GM19395 (cell line): ENCODE measurements at regions not wholly inside any gene's neighbourhood (a gene's known extent, or its start where the extent isn't known, plus 50 kb on each side); places are given as distances from the start of the nearest gene placed in this dataset.

ENCODE experiments used
- ATAC-seq: cut with Tn5 transposase; IDR thresholded peaks from one replicate; pipeline ENCODE4 v1.9.1; 2021; ENCODE audit warnings: mild to moderate bottlenecking, moderate library complexity; ENCODE audit not compliant: unreplicated experiment

- ATAC-seq, result no peak
These were observed 131.0 kb downstream of the PDGFRA start for GRCh38 chr4:54359919-54360650.

- ATAC-seq, result no peak
These were observed 133.9 kb downstream of the PDGFRA start for GRCh38 chr4:54363037-54363436.

GRCh38 chr4:54365691-54366090 is 136.6 kb downstream of the PDGFRA start:
- ATAC-seq, result no peak

DNA sequence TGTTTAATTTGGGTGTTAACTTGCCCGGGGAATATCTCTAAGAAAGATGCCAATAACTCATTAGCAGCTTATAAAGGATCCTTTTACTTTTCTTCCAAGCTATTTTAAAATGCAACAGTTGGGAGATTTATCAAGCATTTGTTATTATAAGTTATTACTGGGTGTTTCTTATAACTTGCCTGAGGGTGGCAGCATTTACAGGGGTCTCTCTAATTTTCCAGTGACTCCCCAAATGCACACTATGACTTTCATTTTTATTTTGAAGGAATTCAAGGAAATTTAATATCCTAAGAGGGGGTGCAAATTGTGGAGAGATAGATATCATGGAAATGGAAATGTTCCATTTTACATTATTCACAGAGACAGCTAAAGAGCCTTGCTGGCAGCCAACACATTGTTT is 138.0 kb downstream of the PDGFRA start:
- no peak for ATAC-seq

GRCh38 chr4:54368281-54369265 is 139.5 kb downstream of the PDGFRA start:
- no peak for ATAC-seq

GRCh38 chr4:54371173-54371572 is 142.1 kb downstream of the PDGFRA start:
- ATAC-seq, result no peak

GRCh38 chr4:54372951-54373350 is 143.9 kb downstream of the PDGFRA start:
- ATAC-seq, result no peak

DNA sequence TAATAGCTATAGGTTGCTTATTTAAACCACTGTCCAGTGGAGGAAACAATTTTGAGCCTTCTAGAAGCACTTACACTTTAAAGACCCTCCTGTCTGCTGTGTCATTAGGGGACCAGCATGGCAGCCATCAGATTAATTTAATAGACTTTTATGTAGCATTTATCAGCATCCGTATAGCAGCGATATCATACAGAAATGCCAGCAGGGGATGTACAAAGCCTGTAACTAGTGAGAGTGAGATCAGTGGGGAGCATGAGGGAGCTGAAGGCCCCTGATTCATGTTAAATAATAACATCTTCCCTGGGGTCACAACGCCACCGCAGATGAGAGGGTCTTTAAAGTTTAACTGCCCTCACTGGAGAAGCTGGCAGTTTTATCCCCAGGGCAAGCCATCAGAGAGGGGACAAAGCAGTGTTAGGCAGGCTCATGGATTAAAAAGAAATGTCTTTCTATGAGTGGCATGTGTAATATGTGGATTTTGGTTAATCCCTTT is 144.7 kb downstream of the PDGFRA start:
- ATAC-seq, result no peak

DNA sequence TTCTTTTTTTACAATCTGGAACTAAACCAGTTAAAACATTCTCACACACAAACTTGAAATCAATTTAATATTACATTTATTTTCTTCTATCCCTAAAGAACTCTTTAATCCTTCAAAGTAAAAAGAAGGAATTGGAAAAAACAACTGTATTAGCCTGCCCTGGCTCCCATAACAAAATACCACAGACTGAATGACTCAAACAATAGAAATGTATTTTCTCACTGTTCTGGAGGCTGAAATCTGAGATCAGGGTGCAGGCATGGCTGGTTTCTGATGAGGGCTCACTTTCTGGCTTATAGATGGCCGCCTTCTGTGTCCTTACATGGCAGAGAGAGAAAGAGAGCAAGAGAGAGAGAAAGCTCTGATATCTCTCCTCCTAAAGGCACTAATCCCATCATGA is 149.4 kb downstream of the PDGFRA start:
- ATAC-seq, result no peak

- ATAC-seq, result no peak
These were observed 155.1 kb downstream of the PDGFRA start for GRCh38 chr4:54384152-54384551.

DNA sequence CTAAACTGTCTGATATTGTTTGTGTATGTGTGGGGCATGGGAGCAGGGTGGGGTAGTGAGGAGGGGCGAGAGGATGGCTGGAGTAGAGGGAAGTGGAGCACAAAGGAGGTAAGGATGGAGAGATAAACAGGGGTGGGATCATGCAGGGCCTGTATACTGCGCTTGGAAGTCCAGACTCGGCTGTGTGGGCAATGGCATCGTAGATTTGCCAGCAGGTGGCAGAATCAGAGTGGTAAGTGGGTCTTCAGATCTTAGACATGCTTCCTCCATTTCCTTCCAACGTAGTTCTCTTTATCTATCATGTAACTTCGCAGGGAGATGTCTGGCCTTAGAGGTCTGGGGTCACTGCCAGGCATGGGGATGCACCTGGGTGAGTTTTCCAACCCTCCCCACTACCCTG is 155.5 kb downstream of the PDGFRA start:
- ATAC-seq, result no peak

DNA sequence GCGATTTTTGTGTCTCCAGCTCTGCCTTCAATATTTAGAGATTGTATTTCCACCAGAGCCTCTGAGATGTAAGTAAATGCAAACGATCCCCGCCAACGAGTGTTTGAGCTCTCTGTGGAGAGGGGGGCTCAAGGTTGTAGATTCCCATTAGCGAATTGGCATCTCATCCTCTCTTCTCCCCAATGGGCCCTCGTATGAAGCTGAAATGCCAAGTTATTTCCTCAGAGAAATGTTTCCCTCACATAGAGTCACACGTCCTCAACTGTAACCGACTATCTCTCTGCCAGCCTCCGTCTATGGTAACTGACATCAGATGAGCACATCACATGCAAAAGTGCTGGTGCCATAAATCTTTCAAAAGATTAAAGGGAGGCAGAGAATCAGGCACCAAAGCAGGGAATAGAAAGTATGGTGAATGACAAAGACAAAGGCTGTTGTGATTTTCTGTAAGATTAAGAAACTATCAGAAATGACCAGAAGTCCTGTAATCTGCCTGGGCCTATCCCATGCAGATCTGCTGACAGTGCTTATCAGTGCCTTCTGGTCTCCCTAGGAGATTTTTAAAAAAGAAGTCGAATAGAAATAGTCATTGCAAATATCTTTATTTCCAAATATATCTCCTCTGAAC is 157.1 kb downstream of the PDGFRA start:
- no peak for ATAC-seq

DNA sequence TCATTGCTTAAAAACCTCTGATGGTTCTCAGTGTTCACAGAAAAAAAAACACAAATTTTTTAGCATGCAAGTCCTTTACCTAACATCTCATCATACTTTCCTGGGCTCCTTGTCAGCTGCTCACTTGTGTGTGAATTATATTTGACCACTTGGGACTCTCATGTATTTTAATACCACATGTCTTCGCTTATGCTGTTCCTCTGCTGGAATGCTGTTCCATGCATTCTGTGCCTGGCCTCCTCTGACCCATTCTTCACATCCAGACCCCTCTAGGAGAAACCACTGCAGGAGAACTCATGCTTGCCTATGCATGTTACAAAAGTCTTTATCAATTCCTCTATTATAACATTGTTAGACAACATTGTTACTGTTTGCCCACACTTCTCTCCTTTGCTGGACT is 157.6 kb downstream of the PDGFRA start:
- no peak for ATAC-seq

DNA sequence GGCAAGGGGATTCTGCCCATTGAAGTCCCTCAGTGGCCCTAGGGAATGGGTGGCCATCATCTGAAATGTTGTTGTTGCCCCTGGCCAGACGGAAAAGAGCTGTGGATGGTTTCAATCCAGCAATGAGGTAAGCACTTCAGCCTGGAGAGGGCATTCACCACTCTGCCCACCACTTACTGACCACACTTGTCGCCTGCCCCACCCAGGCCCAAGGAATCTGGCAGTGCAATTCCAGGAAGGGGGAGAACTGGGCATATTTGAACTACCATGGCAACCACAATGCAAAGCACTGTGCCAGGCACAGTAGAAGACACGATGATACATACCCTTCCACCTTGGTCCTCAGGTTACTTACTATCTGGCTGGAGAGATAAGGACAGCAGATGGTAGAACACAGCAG is 161.6 kb downstream of the PDGFRA start:
- ATAC-seq, result no peak

GRCh38 chr4:54391104-54391503 is 162.0 kb downstream of the PDGFRA start:
- ATAC-seq, result no peak

- no peak for ATAC-seq
These were observed 163.4 kb downstream of the PDGFRA start for GRCh38 chr4:54392479-54392878.

DNA sequence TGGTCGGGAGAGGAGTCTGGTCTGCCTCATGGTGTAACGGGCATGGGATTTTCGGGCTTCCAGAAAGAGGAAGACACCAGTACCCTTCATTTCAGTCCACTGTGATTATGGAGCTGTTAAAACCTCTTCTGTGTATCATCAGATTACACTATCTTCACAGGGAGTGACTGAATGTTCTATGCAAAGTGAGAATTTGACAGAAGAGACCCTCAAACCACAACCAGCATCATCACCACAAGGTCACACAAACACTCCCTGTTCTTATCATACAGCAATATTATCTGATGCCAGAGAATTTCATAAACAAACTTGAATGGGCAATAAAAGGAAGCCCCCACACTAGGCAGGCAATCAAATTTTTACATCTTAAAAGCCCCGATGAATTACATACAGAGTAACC is 164.2 kb downstream of the PDGFRA start:
- no peak for ATAC-seq

DNA sequence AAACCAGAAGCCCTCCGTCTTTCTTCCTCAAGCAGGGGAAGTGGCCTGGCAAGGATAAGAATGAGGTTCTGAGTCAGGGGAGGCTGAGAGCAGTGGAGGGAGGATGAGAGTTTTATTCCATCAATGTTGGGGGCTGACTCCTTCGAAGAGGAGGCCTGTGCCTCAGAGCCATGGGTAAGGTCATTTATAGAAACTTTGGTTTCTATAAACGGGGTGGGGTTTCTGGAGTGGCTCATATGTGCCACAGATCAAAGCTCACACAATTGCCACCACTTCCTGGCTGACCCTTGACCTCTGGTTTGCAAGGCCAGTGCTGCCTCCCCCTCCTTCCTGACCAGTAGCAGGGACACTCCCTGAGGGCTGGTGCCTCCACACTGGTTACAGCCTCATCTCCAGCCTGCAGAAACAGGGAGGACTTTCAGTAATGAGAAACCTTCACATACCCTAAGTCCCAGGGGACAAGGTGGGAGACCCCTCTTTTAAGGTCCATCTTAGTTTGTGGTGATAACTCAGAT is 166.0 kb downstream of the PDGFRA start:
- ATAC-seq, result no peak

DNA sequence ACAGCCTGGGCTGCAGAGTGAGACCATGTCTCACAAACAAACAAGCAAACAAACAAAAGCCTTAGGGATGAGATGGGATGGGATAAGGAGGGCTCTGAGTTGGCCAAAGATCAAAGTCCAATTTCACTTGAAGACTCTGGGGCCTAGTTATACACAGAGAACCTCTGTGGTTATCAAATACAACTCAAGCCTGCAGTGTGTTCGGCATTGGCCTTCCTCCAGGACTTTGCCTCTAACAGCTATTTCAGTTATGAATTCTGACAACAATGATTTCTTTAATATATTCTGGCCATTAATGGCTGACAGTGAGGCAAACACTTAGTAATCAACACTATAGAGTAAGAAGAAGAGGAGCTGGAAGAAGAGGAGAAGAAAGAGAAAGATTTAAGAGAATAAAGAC is 171.1 kb downstream of the PDGFRA start:
- ATAC-seq, result no peak

DNA sequence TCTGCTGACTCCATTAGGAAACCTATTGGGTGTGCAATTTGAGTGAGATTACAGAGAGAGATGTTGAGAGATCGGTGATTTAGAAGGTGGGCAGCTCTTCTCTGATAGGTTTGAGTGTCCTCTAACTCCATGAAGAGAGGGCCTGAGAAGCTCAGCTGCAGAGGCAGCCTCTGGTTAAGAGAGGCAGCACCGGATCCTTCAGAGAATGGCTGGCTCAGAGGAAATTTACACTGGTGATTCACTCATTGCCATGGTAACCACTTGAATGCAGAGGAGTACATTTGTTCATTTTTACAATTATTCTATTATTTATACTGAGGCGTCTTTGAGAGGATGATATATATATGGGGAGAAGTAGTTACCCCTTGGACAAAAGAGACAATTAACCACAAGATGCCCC is 171.7 kb downstream of the PDGFRA start:
- ATAC-seq, result no peak

DNA sequence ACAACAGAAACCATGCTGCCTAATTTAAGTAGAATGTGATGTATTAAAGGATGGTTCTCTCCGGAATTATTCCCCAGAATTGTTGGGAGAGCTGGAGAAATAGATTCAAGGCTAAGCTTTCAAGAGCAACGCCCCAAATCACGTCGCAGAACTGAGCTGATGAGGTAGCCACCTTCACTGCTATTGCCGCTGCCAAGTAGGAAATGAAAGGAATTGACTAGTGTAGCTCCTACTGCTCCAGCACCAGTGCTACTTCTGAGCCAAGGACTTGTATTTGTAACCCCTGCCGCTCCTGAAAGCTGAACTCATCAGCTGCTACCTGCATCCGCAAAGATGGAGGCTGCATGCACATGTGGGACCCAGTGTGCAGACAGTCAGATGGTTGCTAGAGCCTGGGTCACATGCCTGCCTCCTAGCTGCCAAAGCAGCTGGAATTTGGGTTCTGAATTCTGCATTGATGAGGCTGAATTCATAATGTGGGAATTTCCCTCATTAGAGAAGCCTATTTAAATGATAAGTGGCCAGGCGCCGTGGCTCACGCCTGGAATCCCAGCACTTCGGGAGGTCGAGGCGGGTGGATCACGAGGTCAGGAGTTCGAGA is 173.9 kb downstream of the PDGFRA start:
- ATAC-seq, result no peak
